C4-2B (cell line): ENCODE measurements at regions not wholly inside any gene's neighbourhood (a gene's known extent, or its start where the extent isn't known, plus 50 kb on each side); places are given as distances from the start of the nearest gene placed in this dataset.

Experiments used
- ZFX ChIP-seq: fragments of 450-650 bp; IDR thresholded peaks from 2 replicates; pipeline ENCODE4 v1.6.1; 2017
- TF ChIP-seq, protein P1 (sequence below): fragments of 450-650 bp; conservative IDR thresholded peaks from 2 replicates; pipeline ENCODE4 v1.5.1; 2017; ENCODE audit warnings: mild to moderate bottlenecking

DNA sequence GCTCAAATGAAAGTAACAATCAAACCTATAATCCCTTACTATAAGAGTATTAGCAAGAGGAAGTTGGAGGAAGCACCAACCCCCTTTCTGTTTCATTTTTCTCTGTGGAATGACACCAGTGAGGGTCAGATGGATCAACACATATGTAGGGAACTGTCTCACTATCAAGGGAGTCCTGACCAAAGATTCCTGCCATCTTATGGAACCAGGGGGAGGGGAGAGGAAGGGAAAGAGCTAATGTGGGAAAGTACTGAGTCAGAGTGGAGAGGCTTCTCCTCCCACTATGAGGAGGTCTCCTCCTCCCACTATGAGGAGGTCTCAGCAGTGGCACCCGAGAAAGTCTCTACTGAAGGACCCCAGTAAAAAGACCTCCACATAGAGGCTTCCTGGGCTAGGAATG, 73.3 kb upstream of the PCSK1 start:
- TF ChIP-seq, protein P1, sequence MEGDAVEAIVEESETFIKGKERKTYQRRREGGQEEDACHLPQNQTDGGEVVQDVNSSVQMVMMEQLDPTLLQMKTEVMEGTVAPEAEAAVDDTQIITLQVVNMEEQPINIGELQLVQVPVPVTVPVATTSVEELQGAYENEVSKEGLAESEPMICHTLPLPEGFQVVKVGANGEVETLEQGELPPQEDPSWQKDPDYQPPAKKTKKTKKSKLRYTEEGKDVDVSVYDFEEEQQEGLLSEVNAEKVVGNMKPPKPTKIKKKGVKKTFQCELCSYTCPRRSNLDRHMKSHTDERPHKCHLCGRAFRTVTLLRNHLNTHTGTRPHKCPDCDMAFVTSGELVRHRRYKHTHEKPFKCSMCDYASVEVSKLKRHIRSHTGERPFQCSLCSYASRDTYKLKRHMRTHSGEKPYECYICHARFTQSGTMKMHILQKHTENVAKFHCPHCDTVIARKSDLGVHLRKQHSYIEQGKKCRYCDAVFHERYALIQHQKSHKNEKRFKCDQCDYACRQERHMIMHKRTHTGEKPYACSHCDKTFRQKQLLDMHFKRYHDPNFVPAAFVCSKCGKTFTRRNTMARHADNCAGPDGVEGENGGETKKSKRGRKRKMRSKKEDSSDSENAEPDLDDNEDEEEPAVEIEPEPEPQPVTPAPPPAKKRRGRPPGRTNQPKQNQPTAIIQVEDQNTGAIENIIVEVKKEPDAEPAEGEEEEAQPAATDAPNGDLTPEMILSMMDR = no peak
- no peak for TF ChIP-seq ZFX
